ENCODE measurements at regions not wholly inside any gene's neighbourhood (a gene's known extent, or its start where the extent isn't known, plus 50 kb on each side); places are given as distances from the start of the nearest gene placed in this dataset.

- Histone ChIP-seq H3K9me1 (ENCODE audit: control insufficient read depth, extremely low read depth, insufficient read depth, low read length) (no peaks in the 10 kb centered on the region), H3K27me3 (ENCODE audit: control insufficient read depth, extremely low read depth, insufficient read depth, low read length) (no peaks in the 10 kb centered on the region), H3K4me1 (ENCODE audit: control insufficient read depth, extremely low read depth, insufficient read depth, low read length) (no peaks in the 10 kb centered on the region), H2AFZ (ENCODE audit: control insufficient read depth, low read length) (no peak overlapping the region), H3K79me2 (ENCODE audit: control insufficient read depth, insufficient read depth, low read length) (no peaks in the 10 kb centered on the region), H3K4me2 (ENCODE audit: control insufficient read depth, extremely low read depth, insufficient read depth, low read depth, low read length) (no peak overlapping the region), H3K9ac (ENCODE audit: control insufficient read depth, extremely low read depth, insufficient read depth, low read length) (no peak overlapping the region), H3K27ac (ENCODE audit: control insufficient read depth, insufficient read depth, low read length) (no peak overlapping the region), H4K20me1 (ENCODE audit: control insufficient read depth, extremely low read depth, insufficient read depth, low read length) (no peaks in the 10 kb centered on the region), H3K9me3 (ENCODE audit: control insufficient read depth, low read depth, low read length) (no peaks in the 10 kb centered on the region), H3K4me3 (ENCODE audit: control insufficient read depth in 2 of 3, extremely low read depth in 1 of 3, insufficient read depth in 2 of 3, low read depth in 1 of 3, low read length in 3 of 3) (no peak overlapping the region), H3K36me3 (ENCODE audit: control insufficient read depth in 2 of 2, extremely low read depth in 1 of 2, insufficient read depth in 2 of 2, low read length in 2 of 2) (no peaks in the 10 kb centered on the region)
- no peak for DNase-seq (ENCODE audit: low read depth, low spot score)
- FAIRE-seq: no peak
- dilution Hi-C loops (cut with MboI; ENCODE audit: extremely low pct_ligation_motif_present, low sequenced_read_pairs): no loop called here
- no peak for TF ChIP-seq EZH2 (IDR thresholded peaks at IDR 0.05; ENCODE audit: low read length)
- TF ChIP-seq CTCF (optimal IDR thresholded peaks at IDR 0.05 in 1 of 3, IDR thresholded peaks at IDR 0.05 in 1 of 3, conservative IDR thresholded peaks at IDR 0.05 in 1 of 3; ENCODE audit: extremely low read depth in 1 of 3, insufficient read depth in 2 of 3, low read length in 3 of 3): no peak
Measured at GRCh38 chr2:236333417-236334121, 69.4 kb upstream of the ASB18 start.

- TF ChIP-seq EZH2 (IDR thresholded peaks at IDR 0.05; ENCODE audit: low read length): no peak
- TF ChIP-seq CTCF (optimal IDR thresholded peaks at IDR 0.05 in 1 of 3, IDR thresholded peaks at IDR 0.05 in 1 of 3, conservative IDR thresholded peaks at IDR 0.05 in 1 of 3; ENCODE audit: extremely low read depth in 1 of 3, insufficient read depth in 2 of 3, low read length in 3 of 3): no peak
- no peaks in the 10 kb centered on the region for H3K9me1 ChIP-seq (ENCODE audit: control insufficient read depth, extremely low read depth, insufficient read depth, low read length)
- DNase-seq (ENCODE audit: low read depth, low spot score) (no peak), FAIRE-seq (no peak)
- H3K9ac ChIP-seq (ENCODE audit: control insufficient read depth, extremely low read depth, insufficient read depth, low read length): no peak overlapping the region
- H3K9me3 ChIP-seq (ENCODE audit: control insufficient read depth, low read depth, low read length): no peaks in the 10 kb centered on the region
- dilution Hi-C loops (cut with MboI; ENCODE audit: extremely low pct_ligation_motif_present, low sequenced_read_pairs): no loop called here
- no peaks in the 10 kb centered on the region for H3K27me3 ChIP-seq (ENCODE audit: control insufficient read depth, extremely low read depth, insufficient read depth, low read length)
- no peaks in the 10 kb centered on the region for H4K20me1 ChIP-seq (ENCODE audit: control insufficient read depth, extremely low read depth, insufficient read depth, low read length)
- H3K36me3 ChIP-seq (ENCODE audit: control insufficient read depth in 2 of 2, extremely low read depth in 1 of 2, insufficient read depth in 2 of 2, low read length in 2 of 2): no peaks in the 10 kb centered on the region
- H3K4me2 ChIP-seq (ENCODE audit: control insufficient read depth, extremely low read depth, insufficient read depth, low read depth, low read length): no peak overlapping the region
- no peak overlapping the region for H2AFZ ChIP-seq (ENCODE audit: control insufficient read depth, low read length)
- no peak overlapping the region for H3K4me3 ChIP-seq (ENCODE audit: control insufficient read depth in 2 of 3, extremely low read depth in 1 of 3, insufficient read depth in 2 of 3, low read depth in 1 of 3, low read length in 3 of 3)
- no peak overlapping the region for H3K27ac ChIP-seq (ENCODE audit: control insufficient read depth, insufficient read depth, low read length)
- no peaks in the 10 kb centered on the region for H3K79me2 ChIP-seq (ENCODE audit: control insufficient read depth, insufficient read depth, low read length)
- no peaks in the 10 kb centered on the region for H3K4me1 ChIP-seq (ENCODE audit: control insufficient read depth, extremely low read depth, insufficient read depth, low read length)
Measured at GRCh38 chr2:236334122-236334876, 70.1 kb upstream of the ASB18 start.

Measured in keratinocyte (primary cell).